Ovary (tissue), 7 donors: ENCODE measurements at regions not wholly inside any gene's neighbourhood (a gene's known extent, or its start where the extent isn't known, plus 50 kb on each side); places are given as distances from the start of the nearest gene placed in this dataset.
"Not testable (repeated sequence)": the region's sequence is repeated elsewhere in the genome, so short reads cannot be mapped to it uniquely, and the experiment has no call there.

Experiments used
- DNase-seq, 5 donors: peaks; one replicate each; pipeline ENCODE4 v3.0.0-alpha.2; 2019 to 2020
- H3K27ac ChIP-seq, 2 donors: fragments of 200-600 bp; one replicate each; pipeline versions ENCODE4 v1.5.1 to v1.8.0; 2019 to 2022
- H3K27me3 ChIP-seq: fragments of 200-600 bp; one replicate; pipeline ENCODE4 v1.8.0; 2022
- H3K36me3 ChIP-seq: fragments of 200-600 bp; sonication (generic); one replicate; pipeline ENCODE4 v1.5.1; 2019
- H3K4me1 ChIP-seq: one replicate; pipeline ENCODE4 v1.8.1; 2013; ENCODE audit warnings: mild to moderate bottlenecking, moderate library complexity; ENCODE audit not compliant: insufficient read depth
- H3K4me3 ChIP-seq: fragments of 200-600 bp; sonication (generic); one replicate; pipeline ENCODE4 v1.5.1; 2017
- H3K9me3 ChIP-seq, 2 donors: fragments of 200-600 bp in 1 of 2; sonication (generic) in 1 of 2; one replicate each; pipeline versions ENCODE4 v1.5.1 to v1.8.1; 2013 to 2019; ENCODE audit warnings: mild to moderate bottlenecking in 1 of 2, moderate library complexity in 1 of 2
- CTCF ChIP-seq, 3 donors: fragments of 450-650 bp in 2 of 3; fragments of 200-600 bp in 1 of 3; IDR thresholded peaks; one replicate each; pipeline versions ENCODE4 v1.5.1 to v1.8.0; 2016 to 2022; ENCODE audit warnings: antibody characterized with exemption in 3 of 3, mild to moderate bottlenecking in 1 of 3
- EP300 ChIP-seq: sonication (generic); formaldehyde crosslinking; IDR thresholded peaks from one replicate; pipeline ENCODE4 v1.6.1; 2017; ENCODE audit warnings: antibody characterized with exemption
- POLR2A ChIP-seq: fragments of 450-650 bp; IDR thresholded peaks from one replicate; pipeline ENCODE4 v1.6.1; 2017; ENCODE audit warnings: antibody characterized with exemption, mild to moderate bottlenecking, moderate library complexity
- WGBS, 3 donors: extraction: QIAGEN DNeasy Blood & Tissue Kit in 1 of 3; methylation state at CpG; one replicate each; pipeline versions ENCODE4 v1.1.5 to v1.1.7; 2013 to 2017; 5-methylcytosine and 5-hydroxymethylcytosine counted together
- intact Hi-C, 4 donors: fragments of 100-400 bp; cut with DNase I; formaldehyde crosslinking; loops; one replicate each; pipeline versions ENCODE4 v1.11.0 to v1.15.1; 2022 to 2023
- donor health status: DM: no; HTN: no; CAD: no; lungs with moderate emphysema.
- donor health status: DM: no; HTN: no; CAD: no.
- donor health status: Bipolar disorder and iron deficiency.
- donor health status: DM: no; HTN: no; CAD: no.
- donor health status: DM: yes; HTN: yes; CAD: no.

- Histone ChIP-seq H3K27ac (no peak overlapping the region), H3K9me3 (no peaks in the 10 kb centered on the region), H3K27me3 (no peaks in the 10 kb centered on the region), H3K4me3 (no peak overlapping the region), H3K4me1 (no peaks in the 10 kb centered on the region), H3K36me3 (no peaks in the 10 kb centered on the region)
- intact Hi-C loops: no loop called here
- 71 to 78% (median 76%) methylated on average over 4 of the region's 4 CpGs for WGBS, 3 donors
- no peak for TF ChIP-seq POLR2A
- no peak for TF ChIP-seq EP300
- TF ChIP-seq CTCF (IDR thresholded peaks at IDR 0.05): no peak
- DNase-seq: no peak
Measured at GRCh38 chr20:5481872-5482271, 128.9 kb downstream of the GPCPD1 start.

- no peak for TF ChIP-seq CTCF (IDR thresholded peaks at IDR 0.05)
- no peak for TF ChIP-seq POLR2A
- no peak for TF ChIP-seq EP300
- H3K4me3 ChIP-seq: no peak overlapping the region
- no peaks in the 10 kb centered on the region for H3K36me3 ChIP-seq
- 87 to 89% (median 87%) methylated on average over 6 of the region's 6 CpGs for WGBS, 3 donors
- H3K9me3 ChIP-seq: no peaks in the 10 kb centered on the region
- no peak overlapping the region for H3K27ac ChIP-seq
- DNase-seq: no peak
- no peaks in the 10 kb centered on the region for H3K27me3 ChIP-seq
- no peaks in the 10 kb centered on the region for H3K4me1 ChIP-seq
- intact Hi-C loops: no loop called here
Measured at GRCh38 chr20:5480824-5481600, 129.8 kb downstream of the GPCPD1 start.

- 59 to 76% (median 71%) methylated on average over 6 to 9 of the region's 9 CpGs for WGBS, 3 donors
- no peaks in the 10 kb centered on the region for H3K9me3 ChIP-seq
- intact Hi-C loops: no loop called here
Measured at GRCh38 chr20:5474646-5475550, 135.9 kb downstream of the GPCPD1 start.

GRCh38 chr20:5471866-5472265, 138.9 kb downstream of the GPCPD1 start:
- H3K36me3 ChIP-seq, intact Hi-C loops, DNase-seq, H3K27ac ChIP-seq, H3K27me3 ChIP-seq, H3K9me3 ChIP-seq, H3K4me1 ChIP-seq, H3K4me3 ChIP-seq: not testable (repeated sequence)
- 61 to 68% (median 62%) methylated on average over 4 to 7 of the region's 10 CpGs for WGBS, 3 donors

More at GRCh38 chr20:5474646-5475550, 135.9 kb downstream of the GPCPD1 start:
- no peaks in the 10 kb centered on the region for H3K36me3 ChIP-seq
- TF ChIP-seq CTCF (IDR thresholded peaks at IDR 0.05) (no peak), EP300 (no peak), POLR2A (no peak)
- DNase-seq: no peak
- no peaks in the 10 kb centered on the region for H3K27me3 ChIP-seq
- no peak overlapping the region for H3K27ac ChIP-seq
- no peaks in the 10 kb centered on the region for H3K4me1 ChIP-seq
- H3K4me3 ChIP-seq: no peak overlapping the region
